Neural progenitor cell (in vitro differentiated cells): ENCODE measurements at regions not wholly inside any gene's neighbourhood (a gene's known extent, or its start where the extent isn't known, plus 50 kb on each side); places are given as distances from the start of the nearest gene placed in this dataset.

Experiments
- CTCF ChIP-seq: fragments of 200-600 bp; sonication (generic); IDR thresholded peaks from 2 replicates; pipeline ENCODE4 v1.5.1; 2017; ENCODE audit warnings: antibody characterized with exemption, mild to moderate bottlenecking
- EZH2phosphoT487 ChIP-seq: fragments of 200-600 bp; sonication (generic); IDR thresholded peaks from 2 replicates; pipeline ENCODE4 v1.6.1; 2017; ENCODE audit warnings: antibody characterized with exemption

- TF ChIP-seq CTCF = no peak
- no peak for TF ChIP-seq EZH2phosphoT487
Observed at GRCh38 chr2:142536966-142537365, 340.5 kb upstream of the KYNU start.
